HG02870 (cell line): ENCODE measurements at regions not wholly inside any gene's neighbourhood (a gene's known extent, or its start where the extent isn't known, plus 50 kb on each side); places are given as distances from the start of the nearest gene placed in this dataset.

Source experiments
- ATAC-seq: cut with Tn5 transposase; IDR thresholded peaks from one replicate; pipeline ENCODE4 v1.9.1; 2021; ENCODE audit warnings: mild to moderate bottlenecking, moderate library complexity; ENCODE audit not compliant: unreplicated experiment

DNA sequence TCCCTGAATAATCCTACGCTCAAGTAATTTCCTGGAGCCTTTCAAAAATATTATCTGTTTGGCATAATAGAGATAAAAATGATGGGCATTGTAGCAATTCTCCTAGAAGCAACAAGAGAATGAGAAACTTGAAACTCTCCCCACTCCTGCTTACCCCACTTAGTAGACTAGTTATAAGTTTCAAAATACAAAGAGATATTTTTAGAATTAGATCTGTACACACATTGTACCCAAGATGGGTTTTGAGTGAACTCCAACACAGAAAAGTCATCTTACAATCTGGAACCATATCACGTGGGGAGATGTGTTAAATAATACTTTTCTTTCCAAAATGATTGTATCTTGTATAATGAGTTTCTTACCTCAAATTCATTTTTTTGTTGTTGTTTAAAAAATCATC is 484.9 kb downstream of the LPIN1 start:
- ATAC-seq = no peak

DNA sequence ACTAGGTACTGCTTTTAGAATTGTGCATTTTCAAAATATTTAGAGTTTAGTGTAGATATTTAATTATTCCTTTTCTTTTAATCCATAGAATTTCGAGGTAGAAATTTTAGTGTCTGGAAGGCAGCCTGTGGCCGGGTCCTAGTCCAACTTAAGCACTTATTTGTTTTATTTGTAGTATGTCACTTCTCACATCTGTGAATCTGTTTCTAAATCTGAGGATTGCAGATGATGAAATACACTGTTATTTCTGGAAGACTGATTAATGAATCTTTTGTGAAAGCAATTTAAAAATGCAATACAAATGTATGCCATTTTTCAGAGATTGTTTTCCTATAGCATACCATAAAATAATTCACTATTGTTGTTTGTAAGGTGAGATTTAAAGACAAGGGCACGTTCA is 483.9 kb upstream of the TRIB2 start:
- ATAC-seq = no peak

DNA sequence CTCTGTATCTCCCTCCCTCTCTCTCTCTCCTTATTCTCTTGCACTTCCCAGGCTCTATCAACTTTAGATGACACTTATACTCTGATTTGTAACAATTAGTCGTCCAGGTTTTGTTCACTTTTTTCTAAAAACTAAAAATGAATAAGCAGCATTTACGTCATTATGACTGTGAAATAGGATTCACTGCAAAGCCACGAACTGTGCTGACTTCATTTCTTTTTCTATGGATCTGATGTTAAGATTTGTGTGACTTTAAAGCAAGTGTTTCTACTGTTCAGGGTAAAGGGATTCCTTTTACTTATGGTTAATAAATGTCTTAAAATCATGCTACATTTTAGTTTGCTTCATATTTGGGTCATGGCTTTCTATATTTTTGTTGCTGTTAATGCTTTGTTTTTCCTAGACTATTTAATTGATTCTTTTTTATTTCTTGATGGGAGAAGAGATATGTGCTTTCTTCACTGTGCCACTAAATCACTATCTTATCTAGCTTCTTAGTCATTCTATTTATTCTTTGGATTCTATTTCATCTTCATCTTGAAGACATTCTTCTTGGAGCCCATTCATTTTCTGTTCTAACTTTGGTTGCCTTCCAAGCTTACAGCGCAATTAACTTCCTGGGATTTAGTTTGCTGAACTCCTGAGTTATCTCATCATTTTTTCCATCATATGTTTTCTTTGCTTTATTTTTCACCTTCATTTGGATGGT is 480.4 kb upstream of the TRIB2 start:
- ATAC-seq = no peak

DNA sequence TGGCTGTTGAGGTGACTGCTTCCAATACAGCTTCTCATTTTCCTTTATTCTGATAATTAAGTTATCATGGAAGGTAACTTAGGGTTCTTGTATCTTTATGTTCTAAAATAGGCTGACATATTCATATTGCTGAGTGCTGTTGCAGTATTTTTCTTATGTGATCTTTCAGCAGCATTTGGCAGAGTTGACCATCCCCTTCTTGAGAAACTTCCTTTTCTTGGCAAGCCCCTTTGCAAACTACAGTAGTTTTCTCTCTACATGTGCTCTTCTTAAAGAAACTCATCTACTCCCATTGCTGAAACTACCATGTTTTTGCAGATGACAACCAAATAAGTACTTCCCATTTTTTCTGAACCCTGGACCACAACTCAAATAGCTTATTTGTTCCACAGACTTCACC is 476.5 kb upstream of the TRIB2 start:
- no peak for ATAC-seq

DNA sequence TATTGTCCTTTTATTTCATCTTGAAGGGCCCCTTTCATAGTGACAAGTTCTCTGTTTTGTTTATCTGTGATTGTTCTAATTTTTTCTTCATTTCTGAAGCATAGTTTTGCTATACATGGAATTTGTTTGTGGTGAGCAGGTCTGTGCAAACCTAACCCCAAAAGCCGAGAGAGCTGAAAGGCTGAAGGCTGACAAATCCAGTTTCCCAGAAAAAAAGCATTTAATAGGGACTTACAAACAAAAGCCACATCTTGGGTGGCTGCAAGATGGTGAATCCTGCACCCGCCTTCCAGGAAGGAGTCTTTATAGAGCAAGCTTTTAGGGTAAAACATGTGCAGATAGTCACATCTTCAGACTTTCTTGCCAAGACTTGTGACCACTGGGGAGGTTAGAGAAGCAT is 473.4 kb upstream of the TRIB2 start:
- no peak for ATAC-seq

DNA sequence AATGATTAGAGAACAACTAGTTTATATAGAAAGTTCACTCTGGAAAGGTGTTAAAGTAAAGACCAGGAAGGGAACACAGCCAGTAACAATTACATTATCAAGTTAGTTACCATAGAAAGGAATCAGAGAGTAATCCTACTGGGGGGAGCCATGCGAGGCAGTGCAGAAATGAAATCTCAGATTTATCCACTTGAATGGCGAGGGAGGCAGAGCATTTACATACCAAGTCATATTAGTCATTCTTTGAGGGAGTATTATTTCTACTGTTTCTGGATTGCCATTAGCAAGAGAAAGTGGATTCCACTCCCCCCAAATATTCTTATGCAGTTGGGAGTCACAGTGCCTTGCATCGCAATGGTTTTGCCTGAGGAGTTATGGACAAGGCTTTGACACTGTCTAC is 472.7 kb upstream of the TRIB2 start:
- no peak for ATAC-seq

DNA sequence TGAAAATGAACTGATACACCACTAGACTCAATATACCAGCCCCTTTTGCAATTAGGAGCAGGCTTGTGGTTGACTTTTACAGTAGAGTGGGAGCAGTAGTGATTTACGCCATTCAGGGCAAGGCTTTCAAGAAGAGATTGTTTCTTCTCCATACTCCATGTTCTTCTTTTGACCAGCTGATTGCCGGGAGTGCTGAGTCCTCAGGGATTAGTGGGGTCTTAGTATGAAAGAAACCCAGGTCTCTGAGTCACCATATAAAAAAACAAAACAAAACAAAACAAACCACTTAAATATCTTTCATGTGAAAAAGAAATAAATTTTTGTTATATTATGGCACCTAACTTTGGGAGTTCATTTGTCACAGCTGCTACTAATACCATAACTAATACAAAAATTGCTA is 465.6 kb upstream of the TRIB2 start:
- ATAC-seq = no peak

DNA sequence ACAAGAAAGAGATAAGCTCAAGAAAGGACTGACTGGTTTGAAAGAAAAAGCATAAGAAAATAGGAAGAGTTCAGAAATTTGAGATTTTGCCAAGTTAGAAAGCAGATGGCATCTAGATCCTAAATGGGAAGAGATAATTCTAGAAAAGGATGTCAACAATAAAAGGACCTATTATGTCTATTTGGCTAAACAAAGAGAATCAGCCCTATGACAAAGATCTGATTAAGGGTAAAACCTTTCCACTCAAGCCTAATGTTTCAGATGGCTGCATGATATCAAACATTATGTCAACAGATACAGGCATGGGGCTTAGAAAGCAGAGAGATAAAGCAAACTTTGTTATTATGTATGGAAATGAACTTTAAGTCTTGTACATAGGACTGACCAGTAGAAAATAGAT is 465.0 kb upstream of the TRIB2 start:
- no peak for ATAC-seq

DNA sequence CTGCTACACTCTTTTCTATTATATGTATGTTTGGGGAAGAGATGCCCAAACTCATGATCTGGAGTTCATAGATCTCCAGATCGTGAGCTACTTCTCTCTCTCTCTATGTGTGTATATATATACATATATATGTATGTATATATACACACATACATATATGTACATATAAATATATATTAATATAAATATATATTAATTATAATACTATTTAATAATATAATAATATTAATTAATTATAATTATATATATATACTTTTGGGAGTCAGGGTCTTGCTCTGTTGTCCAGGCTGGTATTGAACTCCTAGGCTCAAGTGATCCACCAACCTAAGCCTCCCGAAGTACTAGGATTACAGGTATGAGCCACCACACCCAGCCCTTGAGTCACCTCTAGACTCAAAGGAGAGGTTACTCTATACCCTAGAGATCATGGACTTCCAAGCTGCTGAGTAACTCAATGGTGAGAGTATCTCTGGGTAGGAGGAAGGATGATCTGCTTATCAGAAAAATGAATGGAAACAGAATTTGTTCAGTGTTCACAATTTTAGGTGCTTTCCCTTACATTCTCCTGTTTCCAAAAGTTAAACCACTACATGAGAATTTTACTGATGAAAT is 463.5 kb upstream of the TRIB2 start:
- ATAC-seq = no peak

DNA sequence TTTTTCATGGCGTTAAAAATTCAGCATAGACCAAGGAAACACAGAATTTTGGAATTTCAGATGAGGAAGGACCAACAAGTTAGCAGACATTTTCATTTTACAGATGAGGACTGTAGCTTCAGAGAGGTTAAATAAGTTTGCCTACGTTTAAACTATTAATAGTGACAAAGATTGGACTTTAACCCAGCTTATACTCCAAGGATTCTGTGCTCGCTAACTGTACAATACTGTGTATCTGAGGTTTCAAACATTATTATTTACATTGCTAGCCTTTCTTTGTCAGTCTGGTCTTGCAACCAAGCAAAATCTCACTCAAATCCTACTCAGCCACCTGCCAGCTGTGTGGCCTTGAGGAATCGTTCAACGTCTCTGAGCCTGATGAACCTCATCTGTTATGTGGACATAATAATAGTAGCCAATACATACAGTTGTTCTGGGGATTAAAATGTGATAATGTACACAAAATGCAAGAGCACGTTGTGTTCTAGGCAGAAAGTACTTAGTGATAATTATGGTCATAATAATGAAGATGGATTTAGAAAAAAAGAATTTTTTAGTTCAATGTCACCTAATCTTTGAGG is 462.4 kb upstream of the TRIB2 start:
- no peak for ATAC-seq

DNA sequence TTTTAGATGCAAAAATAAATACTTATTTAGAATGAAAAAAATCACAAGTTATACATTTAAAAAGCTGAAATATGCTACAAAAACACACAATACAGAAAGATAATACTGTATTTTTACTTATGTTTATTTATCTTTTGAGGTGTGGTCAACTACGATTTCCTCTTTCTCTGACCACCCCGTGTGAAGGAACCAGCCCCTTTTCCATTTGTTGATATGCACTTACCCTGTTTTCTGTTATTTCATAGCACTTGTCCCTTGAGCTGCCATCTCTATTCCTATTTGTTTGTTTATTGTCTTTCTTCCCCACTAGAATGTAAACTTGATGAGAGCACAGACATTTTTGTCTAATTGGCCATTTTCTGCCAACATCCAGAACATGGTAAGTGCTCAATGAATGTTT is 460.5 kb upstream of the TRIB2 start:
- no peak for ATAC-seq

DNA sequence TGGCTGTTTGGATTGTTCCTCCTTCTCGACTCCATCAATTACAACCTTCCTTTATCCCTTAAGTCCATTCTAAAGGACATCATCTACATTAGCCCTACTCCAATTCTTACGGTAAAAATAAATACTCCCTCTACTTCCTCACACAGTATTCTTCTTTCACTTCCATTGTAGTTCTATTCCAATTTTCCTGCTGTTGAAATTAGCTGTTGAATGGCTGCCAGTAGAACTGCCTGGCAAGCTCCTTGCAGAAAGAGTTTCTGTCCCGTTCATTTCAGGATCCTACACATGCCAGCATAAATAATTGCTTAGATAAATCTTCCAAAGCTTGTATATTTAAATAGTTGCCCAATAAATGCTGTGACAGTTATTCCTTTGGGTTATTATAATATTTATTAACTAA is 459.3 kb upstream of the TRIB2 start:
- no peak for ATAC-seq

DNA sequence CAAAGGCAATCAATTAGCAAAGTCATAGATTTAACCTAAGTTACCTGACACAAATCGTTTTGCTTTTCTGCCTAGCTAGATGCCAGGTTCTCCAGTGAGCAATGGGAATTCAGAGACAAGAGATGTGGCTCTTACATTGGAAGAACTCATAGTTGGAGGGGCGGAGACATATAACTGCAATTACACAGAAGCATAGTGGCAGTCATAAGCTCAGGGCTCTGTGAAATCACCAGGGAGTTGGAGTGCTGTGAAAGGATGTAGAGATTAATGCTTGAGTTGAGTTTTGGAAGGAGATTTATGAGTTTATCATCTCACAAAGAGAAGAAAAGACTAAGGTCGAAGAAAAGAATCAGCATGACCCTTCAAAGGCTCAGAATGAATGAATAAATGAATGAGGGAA is 457.2 kb upstream of the TRIB2 start:
- no peak for ATAC-seq

DNA sequence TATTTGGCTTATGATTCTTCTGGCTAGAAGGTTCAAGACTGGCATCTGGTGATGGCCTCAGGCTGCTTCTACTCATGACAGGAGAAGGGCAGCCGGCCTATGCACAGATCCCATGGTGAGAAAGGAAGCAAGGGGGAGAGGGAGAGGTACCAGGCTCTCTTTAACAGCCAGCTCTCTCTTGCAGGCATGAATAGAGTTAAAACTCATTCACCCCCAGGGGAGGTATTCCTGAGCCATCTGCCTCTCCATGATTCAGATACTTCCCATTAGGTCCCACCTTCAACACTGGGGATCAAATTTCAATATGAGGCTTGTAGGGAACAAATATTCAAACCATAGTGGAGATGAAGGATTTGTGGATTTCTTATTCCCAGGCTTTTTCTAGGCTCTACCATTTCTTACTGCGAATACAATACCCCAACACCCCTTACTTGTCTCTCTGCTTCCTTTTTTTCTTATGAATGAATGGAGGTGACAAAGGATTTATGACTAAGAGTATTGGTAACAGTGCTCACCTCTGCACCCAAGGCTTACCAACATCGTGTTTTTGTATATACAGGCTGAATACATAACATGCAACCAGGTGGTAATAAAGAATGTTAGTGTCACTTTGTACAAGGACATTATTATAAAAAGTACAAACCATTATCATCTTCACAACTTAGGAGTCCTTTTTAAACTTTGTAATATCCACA is 454.6 kb upstream of the TRIB2 start:
- ATAC-seq = no peak

DNA sequence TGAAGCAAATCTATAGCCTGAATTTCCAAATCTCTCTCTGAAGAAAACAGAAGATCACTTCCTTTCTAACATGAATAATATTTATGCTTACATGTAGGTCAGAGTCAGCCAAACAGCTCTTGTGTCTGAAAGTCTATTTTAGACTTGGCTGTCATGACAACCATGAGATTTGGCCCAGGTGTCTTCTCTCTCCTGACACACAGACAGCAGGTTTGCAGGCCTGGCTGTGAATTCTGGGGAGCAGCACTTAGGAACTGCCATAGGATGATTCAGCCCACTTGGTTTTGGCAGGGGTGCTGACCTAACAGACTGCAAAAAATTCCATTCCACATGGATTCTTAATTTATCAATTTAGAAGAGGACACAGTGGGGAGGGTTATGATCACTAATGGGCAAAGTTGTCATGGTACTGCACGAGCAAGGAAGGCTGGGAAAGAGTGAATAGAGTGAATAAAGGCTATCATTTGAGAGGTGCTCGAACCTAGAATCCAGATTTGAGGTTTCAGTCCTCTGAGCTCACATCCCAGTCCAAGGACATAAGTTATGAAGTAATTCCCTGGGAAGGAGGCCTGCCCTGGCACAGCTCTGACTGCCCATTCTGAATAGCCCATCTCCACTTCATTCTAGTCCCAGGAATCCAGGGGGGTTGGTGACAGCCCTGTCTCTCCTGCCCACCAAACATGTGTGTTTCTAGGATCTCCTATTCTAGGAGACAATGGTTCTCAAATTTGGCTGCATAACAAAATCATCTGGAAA is 453.9 kb upstream of the TRIB2 start:
- ATAC-seq = peak; percentile 67

DNA sequence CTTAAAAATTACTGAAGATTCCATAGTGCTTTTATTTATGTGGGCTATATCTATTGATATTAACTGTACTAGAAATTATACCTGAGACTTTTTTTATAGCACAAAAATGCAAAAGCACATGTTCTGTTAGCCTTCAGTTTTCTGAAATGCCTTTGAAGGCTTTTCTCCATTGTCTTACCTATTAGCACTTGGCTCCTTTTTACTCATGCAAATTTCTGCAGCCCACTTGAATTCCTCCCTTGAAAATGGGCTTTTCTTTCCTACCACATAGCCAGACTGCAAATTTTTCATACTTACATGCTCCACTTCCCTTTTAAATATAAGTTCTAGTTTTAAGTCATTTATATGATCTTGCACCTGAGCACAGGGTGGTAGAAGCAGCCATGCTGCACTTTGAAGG is 453.0 kb upstream of the TRIB2 start:
- no peak for ATAC-seq

DNA sequence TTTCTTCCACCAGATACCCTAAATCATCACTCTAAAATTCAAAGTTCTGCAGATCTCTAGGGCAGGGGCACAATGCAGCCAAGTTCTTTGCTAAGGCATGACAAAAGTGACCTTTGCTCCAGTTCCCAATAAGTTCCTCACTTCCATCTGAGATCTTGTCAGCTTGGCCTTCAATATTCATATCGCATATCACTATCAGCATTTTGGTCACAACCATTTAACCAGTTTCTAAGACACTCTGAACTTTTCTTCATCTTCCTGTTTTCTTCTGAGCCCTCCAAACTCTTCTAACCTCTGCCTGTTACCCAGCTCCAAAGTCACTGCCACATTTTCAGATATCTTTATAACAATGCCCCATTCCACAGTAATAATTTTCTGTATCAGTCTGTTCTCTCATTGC is 452.6 kb upstream of the TRIB2 start:
- ATAC-seq = no peak

DNA sequence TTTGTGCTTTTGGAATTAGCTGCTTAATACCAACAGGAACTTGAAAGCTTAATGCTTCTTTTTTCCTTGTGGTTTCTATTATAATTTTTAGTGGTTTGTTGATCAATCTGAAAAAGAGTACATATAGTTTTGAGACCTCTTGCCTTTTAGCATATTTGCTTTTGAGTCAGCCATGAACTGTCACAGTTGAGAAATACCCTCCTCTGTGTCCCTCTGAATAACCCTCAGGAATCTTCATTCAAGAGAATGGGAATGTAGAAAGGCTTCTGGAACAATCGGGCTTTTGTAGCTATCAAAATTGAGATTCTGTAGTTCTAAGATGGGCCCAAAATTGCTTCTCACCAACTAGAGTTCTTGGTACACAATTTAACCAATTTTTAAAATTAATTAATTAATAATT is 451.1 kb upstream of the TRIB2 start:
- no peak for ATAC-seq

DNA sequence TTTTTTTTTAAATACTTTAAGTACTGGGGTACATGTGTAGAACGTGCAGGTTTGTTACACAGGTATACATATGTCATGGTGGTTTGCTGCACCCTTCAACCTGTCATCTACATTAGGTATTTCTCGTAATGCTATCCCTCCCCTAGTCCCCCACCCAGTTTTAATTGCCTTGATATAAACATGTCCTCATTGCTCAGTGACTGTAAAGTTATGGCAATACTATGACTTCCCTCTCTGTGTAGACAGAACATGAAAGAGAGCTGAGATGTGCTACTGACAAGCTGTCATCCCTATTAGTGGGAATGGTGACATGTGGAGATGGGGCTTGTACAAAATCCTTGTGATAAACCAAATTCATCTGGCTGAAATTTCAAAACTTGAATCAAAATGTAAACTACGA is 449.7 kb upstream of the TRIB2 start:
- ATAC-seq = no peak

DNA sequence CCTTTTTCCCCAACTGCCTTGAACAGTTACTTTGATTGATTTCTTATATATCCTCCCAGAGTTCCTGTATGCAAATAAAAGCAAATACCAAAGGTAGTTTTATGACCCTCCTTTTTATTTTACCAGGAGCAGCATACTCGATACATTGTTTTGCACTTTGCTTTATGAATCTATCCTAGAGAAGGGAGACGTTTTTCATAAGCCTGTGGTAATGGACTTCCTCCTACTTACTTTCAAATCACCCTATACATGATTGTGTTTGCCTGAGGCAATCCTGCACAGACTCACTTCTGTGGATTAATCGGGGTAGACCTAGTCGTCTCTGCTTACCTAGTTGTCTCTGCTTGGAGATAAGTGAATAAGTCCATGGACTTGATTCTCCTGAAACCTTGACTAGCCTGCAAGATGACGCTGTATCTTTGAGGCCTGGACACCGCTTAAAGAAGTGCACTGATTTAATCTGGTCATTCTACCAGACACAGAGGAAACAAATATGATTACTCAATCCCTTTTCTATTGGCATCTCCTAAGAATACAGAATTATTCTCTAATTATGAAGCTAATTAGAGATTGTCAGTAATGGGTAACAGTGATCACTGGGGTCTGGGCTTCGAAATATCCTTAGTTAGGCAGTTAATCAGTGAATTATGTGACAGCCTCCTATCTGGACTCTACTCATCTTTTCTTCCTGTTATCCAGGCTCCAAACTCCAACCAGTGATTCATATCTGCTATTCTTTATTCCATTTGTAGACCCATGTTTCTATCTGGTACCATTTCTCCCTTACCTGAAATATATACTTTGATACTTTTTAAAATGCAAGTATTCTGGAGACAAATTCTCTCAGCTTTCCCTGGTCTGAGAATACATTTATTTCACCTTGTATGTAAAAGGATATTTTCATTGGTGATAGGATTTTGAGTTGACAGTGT is 447.4 kb upstream of the TRIB2 start:
- ATAC-seq = no peak
